GM12878 (cell line): ENCODE measurements at regions not wholly inside any gene's neighbourhood (a gene's known extent, or its start where the extent isn't known, plus 50 kb on each side); places are given as distances from the start of the nearest gene placed in this dataset.

Experiments
- ATAC-seq: fragments of 200-7000 bp; cut with Tn5 transposase; 3 replicates; pipeline ENCODE4 v1.9.1; 2020; ENCODE audit warnings: mild to moderate bottlenecking, moderate library complexity
- BruUV-seq: library from RNA; stranded (reverse); fragments of 400-500 nt; replicated peaks from 2 replicates; lab custom pipeline; 2021; lab: Mats Ljungman, UMichigan
- CTCF ChIA-PET: fragments of 300-600 bp; sonication (Branson Sonifier 250); formaldehyde crosslinking; extraction: SDS; loops from one replicate; lab custom pipeline; 2021; ENCODE audit warnings: inconsistent platforms; lab: Yijun Ruan, JAX
- POLR2A ChIA-PET: fragments of 350-600 bp; formaldehyde crosslinking; extraction: SDS; loops from one replicate; lab custom pipeline; 2021; ENCODE audit warnings: inconsistent platforms; lab: Charles Lee
- RAD21 ChIA-PET: fragments of 300-600 bp; sonication (Branson Sonifier 250); formaldehyde crosslinking; loops from one replicate; lab custom pipeline; 2023; ENCODE audit warnings: antibody characterized with exemption; ENCODE audit not compliant: unreplicated experiment; lab: Charles Lee
- SMC1A ChIA-PET: fragments of 300-600 bp; sonication (Branson Sonifier 250); formaldehyde crosslinking; loops from one replicate; lab custom pipeline; 2023; ENCODE audit not compliant: unreplicated experiment, uncharacterized antibody; lab: Charles Lee
- DNase-seq: peaks from one replicate; pipeline ENCODE4 v3.0.0-alpha.2; 2011; ENCODE audit warnings: low read depth, low spot score
- FAIRE-seq: peaks from 3 replicates; lab custom pipeline; 2011; peaks lifted over from hg19 to GRCh38; lab: Jason Lieb, UNC
- H2AFZ ChIP-seq: 2 replicates; pipeline ENCODE4 v1.6.0; 2011; ENCODE audit warnings: low read depth, low read length, control low read depth; ENCODE audit not compliant: control insufficient read depth
- H3K27ac ChIP-seq: 2 replicates; pipeline ENCODE4 v1.5.1; 2011; ENCODE audit warnings: control low read depth; ENCODE audit not compliant: control insufficient read depth, insufficient read depth
- H3K27me3 ChIP-seq, 2 experiments: replicated peaks in 1 of 2; 2 replicates each; pipeline versions ENCODE4 v1.6.0 to v1.6.1; 2011; ENCODE audit warnings: low read length in 1 of 2; ENCODE audit not compliant: control insufficient read depth in 2 of 2, insufficient read depth in 2 of 2
- H3K36me3 ChIP-seq, 2 experiments: 2 replicates each; pipeline ENCODE4 v1.5.1; 2011; ENCODE audit warnings: low read length in 1 of 2; ENCODE audit not compliant: control insufficient read depth in 2 of 2, insufficient read depth in 2 of 2
- H3K4me1 ChIP-seq: 2 replicates; pipeline ENCODE4 v1.6.1; 2011; ENCODE audit warnings: mild to moderate bottlenecking, low read length, moderate library complexity, mixed read lengths; ENCODE audit not compliant: control insufficient read depth, insufficient read depth
- H3K4me2 ChIP-seq: 2 replicates; pipeline ENCODE4 v1.6.0; 2011; ENCODE audit warnings: control low read depth; ENCODE audit not compliant: control insufficient read depth, insufficient read depth
- H3K4me3 ChIP-seq: fragments of 200-600 bp; sonication (generic); 2 replicates; pipeline ENCODE4 v1.5.1; 2016
- H3K79me2 ChIP-seq: 2 replicates; pipeline ENCODE4 v1.6.0; 2011; ENCODE audit warnings: low read length; ENCODE audit not compliant: control insufficient read depth, insufficient read depth
- H3K9ac ChIP-seq: 2 replicates; pipeline ENCODE4 v1.8.0; 2011; ENCODE audit warnings: low read length, control low read depth, mixed read lengths; ENCODE audit not compliant: control insufficient read depth, insufficient read depth
- H3K9me3 ChIP-seq: replicated peaks from 3 replicates; pipeline ENCODE4 v1.5.1; 2011; ENCODE audit warnings: mild to moderate bottlenecking, low read length; ENCODE audit not compliant: control insufficient read depth, insufficient read depth
- H4K20me1 ChIP-seq: 2 replicates; pipeline ENCODE4 v1.6.0; 2011; ENCODE audit not compliant: control insufficient read depth, insufficient read depth
- BCL11A ChIP-seq: IDR thresholded peaks from 2 replicates; pipeline ENCODE4 v1.6.1; 2011; ENCODE audit warnings: low read depth, low read length
- BMI1 ChIP-seq: fragments of 450-650 bp; IDR thresholded peaks from 2 replicates; pipeline ENCODE4 v1.6.1; 2016; ENCODE audit warnings: mild to moderate bottlenecking, moderate library complexity, borderline replicate concordance
- BRCA1 ChIP-seq: IDR thresholded peaks from 2 replicates; pipeline ENCODE4 v1.6.1; 2011; ENCODE audit warnings: low read depth, low read length, improper control_type of control experiment
- CREB1 ChIP-seq: IDR thresholded peaks from 2 replicates; pipeline ENCODE4 v1.6.1; 2012; ENCODE audit warnings: low read depth, mild to moderate bottlenecking, inconsistent platforms
- EZH2 ChIP-seq: IDR thresholded peaks from 2 replicates; pipeline ENCODE4 v1.6.1; 2012; ENCODE audit warnings: low read depth, mild to moderate bottlenecking, control low read depth, inconsistent platforms, low read length, borderline replicate concordance; ENCODE audit not compliant: control insufficient read depth
- GATAD2B ChIP-seq: fragments of 450-650 bp; conservative IDR thresholded peaks from 2 replicates; pipeline ENCODE4 v1.6.1; 2017; ENCODE audit warnings: low read depth, mild to moderate bottlenecking, moderate library complexity
- HCFC1 ChIP-seq: fragments of 150-350 bp; IDR thresholded peaks from 2 replicates; pipeline ENCODE4 v1.6.1; 2014; ENCODE audit warnings: low read length
- HDGF ChIP-seq: fragments of 450-650 bp; IDR thresholded peaks from 2 replicates; pipeline ENCODE4 v1.6.1; 2016; ENCODE audit warnings: antibody characterized with exemption
- MEF2A ChIP-seq: IDR thresholded peaks from 2 replicates; pipeline ENCODE4 v1.6.1; 2011; ENCODE audit warnings: low read depth, mild to moderate bottlenecking, low read length, moderate library complexity; ENCODE audit not compliant: insufficient read depth
- POLR2AphosphoS5 ChIP-seq: IDR thresholded peaks from 2 replicates; pipeline ENCODE4 v1.6.1; 2011; ENCODE audit warnings: mild to moderate bottlenecking, low read length, inconsistent platforms
- RAD21 ChIP-seq: IDR thresholded peaks from 2 replicates; pipeline ENCODE4 v1.6.1; 2011; ENCODE audit warnings: mild to moderate bottlenecking, low read depth, low read length, moderate library complexity; ENCODE audit not compliant: insufficient read depth
- RCOR1 ChIP-seq: conservative IDR thresholded peaks from 2 replicates; pipeline ENCODE4 v1.6.1; 2012; ENCODE audit warnings: low read depth, low read length, improper control_type of control experiment
- SMAD5 ChIP-seq: IDR thresholded peaks from 2 replicates; pipeline ENCODE4 v1.6.1; 2016; ENCODE audit warnings: antibody characterized with exemption, low read depth
- SREBF1 ChIP-seq: IDR thresholded peaks from 2 replicates; pipeline ENCODE4 v1.6.1; 2012; ENCODE audit warnings: mild to moderate bottlenecking, low read length
- TAF1 ChIP-seq: IDR thresholded peaks from 2 replicates; pipeline ENCODE4 v1.6.1; 2011; ENCODE audit warnings: mild to moderate bottlenecking, low read depth, low read length, borderline replicate concordance
- TCF7 ChIP-seq: IDR thresholded peaks from 2 replicates; pipeline ENCODE4 v1.6.1; 2014; ENCODE audit warnings: antibody characterized with exemption, borderline replicate concordance
- WGBS: methylation state at CpG from one replicate; pipeline ENCODE4 v1.1.6; 2016; ENCODE audit warnings: low lambda C conversion rate; ENCODE audit not compliant: insufficient replicate concordance, insufficient coverage; ENCODE audit errors: missing lambda C conversion rate; 5-methylcytosine and 5-hydroxymethylcytosine counted together
- in situ Hi-C: fragments of 300-500 bp; cut with MboI; formaldehyde crosslinking; loops from 9 replicates; pipeline ENCODE4 v1.14.3; 2018; ENCODE audit warnings: mixed read lengths
- intact Hi-C: fragments of 100-400 bp; cut with micrococcal nuclease; formaldehyde crosslinking; loops from one replicate; pipeline ENCODE4 v1.14.2; 2022; ENCODE audit not compliant: unreplicated experiment
- TF ChIP-seq, protein P1 (sequence below): fragments of 450-650 bp; IDR thresholded peaks from 2 replicates; pipeline ENCODE4 v1.6.1; 2018; ENCODE audit warnings: mild to moderate bottlenecking, low read depth, moderate library complexity; ENCODE audit not compliant: partially characterized antibody

GRCh38 chr3:43180694-43181093 is 74.8 kb upstream of the POMGNT2 start:
- H3K79me2 ChIP-seq, result no peaks in the 10 kb centered on the region
- FAIRE-seq, result no peak
- no peak overlapping the region for H3K9ac ChIP-seq
- peak overlapping the region; percentile 53; the same call in 1 of the 2 replicates for H3K27ac ChIP-seq
- no TSS peak for BruUV-seq
- H3K4me3 ChIP-seq, result no peak overlapping the region
- H3K9me3 ChIP-seq, result no peaks in the 10 kb centered on the region
- peak; percentile 15 for ATAC-seq
- no peaks in the 10 kb centered on the region for H4K20me1 ChIP-seq
- peaks cover 20% of the 10 kb centered on the region for H3K4me1 ChIP-seq
- CTCF ChIA-PET, result interaction anchor here (1.0 to 1.3 kb wide), 4 partner anchors 17 to 110 kb away, joined by 3 to 7 read pairs (median 3); no protein-coding TSS in a partner anchor
- WGBS, result 69% methylated on average over 6 of the region's 6 CpGs
- intact Hi-C loops (no loop called here), in situ Hi-C loops (no loop called here)
- RAD21 ChIA-PET, result interaction anchor here (1.2 to 1.8 kb wide), 2 partner anchors 19 to 33 kb away, joined by 6 read pairs; no protein-coding TSS in a partner anchor
- H3K27me3 ChIP-seq, result no peaks in the 10 kb centered on the region
- SMC1A ChIA-PET, result interaction anchor here (1.0 to 3.4 kb wide), 8 partner anchors 9 to 144 kb away, joined by 3 to 16 read pairs (median 4); no protein-coding TSS in a partner anchor
- POLR2A ChIA-PET, result interaction anchor here (0.8 kb wide), 1 partner anchor 28 kb away, joined by 3 read pairs; no protein-coding TSS in a partner anchor
- TF ChIP-seq GATAD2B, result no peak
- TF ChIP-seq EZH2, result no peak
- TF ChIP-seq TCF7, result no peak
- TF ChIP-seq BMI1, result no peak
- TF ChIP-seq HCFC1, result no peak
- no peak for TF ChIP-seq CREB1
- no peak for TF ChIP-seq TAF1
- no peak for TF ChIP-seq HDGF
- no peak for TF ChIP-seq SREBF1
- no peak for TF ChIP-seq BRCA1
- no peak for TF ChIP-seq SMAD5
- TF ChIP-seq, protein P1, sequence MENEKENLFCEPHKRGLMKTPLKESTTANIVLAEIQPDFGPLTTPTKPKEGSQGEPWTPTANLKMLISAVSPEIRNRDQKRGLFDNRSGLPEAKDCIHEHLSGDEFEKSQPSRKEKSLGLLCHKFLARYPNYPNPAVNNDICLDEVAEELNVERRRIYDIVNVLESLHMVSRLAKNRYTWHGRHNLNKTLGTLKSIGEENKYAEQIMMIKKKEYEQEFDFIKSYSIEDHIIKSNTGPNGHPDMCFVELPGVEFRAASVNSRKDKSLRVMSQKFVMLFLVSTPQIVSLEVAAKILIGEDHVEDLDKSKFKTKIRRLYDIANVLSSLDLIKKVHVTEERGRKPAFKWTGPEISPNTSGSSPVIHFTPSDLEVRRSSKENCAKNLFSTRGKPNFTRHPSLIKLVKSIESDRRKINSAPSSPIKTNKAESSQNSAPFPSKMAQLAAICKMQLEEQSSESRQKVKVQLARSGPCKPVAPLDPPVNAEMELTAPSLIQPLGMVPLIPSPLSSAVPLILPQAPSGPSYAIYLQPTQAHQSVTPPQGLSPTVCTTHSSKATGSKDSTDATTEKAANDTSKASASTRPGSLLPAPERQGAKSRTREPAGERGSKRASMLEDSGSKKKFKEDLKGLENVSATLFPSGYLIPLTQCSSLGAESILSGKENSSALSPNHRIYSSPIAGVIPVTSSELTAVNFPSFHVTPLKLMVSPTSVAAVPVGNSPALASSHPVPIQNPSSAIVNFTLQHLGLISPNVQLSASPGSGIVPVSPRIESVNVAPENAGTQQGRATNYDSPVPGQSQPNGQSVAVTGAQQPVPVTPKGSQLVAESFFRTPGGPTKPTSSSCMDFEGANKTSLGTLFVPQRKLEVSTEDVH, result no peak
- no peak for TF ChIP-seq MEF2A
- no peak for TF ChIP-seq RAD21
- TF ChIP-seq POLR2AphosphoS5, result no peak
- TF ChIP-seq RCOR1, result no peak
- TF ChIP-seq BCL11A, result no peak
- DNase-seq, result no peak
- H2AFZ ChIP-seq, result no peak overlapping the region; the same call in 1 of the 2 replicates
- no peaks in the 10 kb centered on the region for H3K36me3 ChIP-seq
- H3K4me2 ChIP-seq, result peak overlapping the region; percentile 31
